ENCODE measurements at regions not wholly inside any gene's neighbourhood (a gene's known extent, or its start where the extent isn't known, plus 50 kb on each side); places are given as distances from the start of the nearest gene placed in this dataset.
"Not testable (repeated sequence)": the region's sequence is repeated elsewhere in the genome, so short reads cannot be mapped to it uniquely, and the experiment has no call there.

DNA sequence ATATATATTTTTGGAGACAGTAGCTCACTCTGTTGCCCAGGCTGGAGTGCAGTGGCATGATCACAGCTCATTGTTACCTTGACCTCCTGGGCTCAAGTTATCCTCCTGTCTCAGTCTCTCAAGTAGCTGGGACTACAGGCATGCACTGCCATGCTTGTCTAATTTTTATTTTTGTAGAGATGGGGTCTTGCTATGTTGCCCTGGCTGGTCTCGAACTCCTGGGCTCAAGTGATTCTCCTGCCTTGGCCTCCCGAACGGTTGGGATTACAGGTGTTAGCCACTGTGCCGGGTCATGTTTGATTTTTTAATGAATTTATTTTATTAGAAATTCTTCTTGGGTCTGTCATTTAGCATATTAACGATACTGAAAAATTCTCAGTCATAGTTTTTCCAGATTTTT lies 70.5 kb downstream of the TMEM270 start:
- no peaks in the 10 kb centered on the region for H3K36me3 Mint-ChIP-seq (ENCODE audit: low read depth)
- peaks cover 9% of the 10 kb centered on the region for H3K9me3 Mint-ChIP-seq (ENCODE audit: low read depth)
- peaks cover 16% of the 10 kb centered on the region for H3K4me1 Mint-ChIP-seq (ENCODE audit: low read depth)
- DNase-seq (ENCODE audit: low spot score): no peak
- H3K27ac Mint-ChIP-seq (ENCODE audit: unreplicated experiment): no peak overlapping the region
- H3K27me3 Mint-ChIP-seq (ENCODE audit: low read depth): no peaks in the 10 kb centered on the region
- H3K4me3 Mint-ChIP-seq (ENCODE audit: unreplicated experiment): no peak overlapping the region
- TF ChIP-seq, protein P1, sequence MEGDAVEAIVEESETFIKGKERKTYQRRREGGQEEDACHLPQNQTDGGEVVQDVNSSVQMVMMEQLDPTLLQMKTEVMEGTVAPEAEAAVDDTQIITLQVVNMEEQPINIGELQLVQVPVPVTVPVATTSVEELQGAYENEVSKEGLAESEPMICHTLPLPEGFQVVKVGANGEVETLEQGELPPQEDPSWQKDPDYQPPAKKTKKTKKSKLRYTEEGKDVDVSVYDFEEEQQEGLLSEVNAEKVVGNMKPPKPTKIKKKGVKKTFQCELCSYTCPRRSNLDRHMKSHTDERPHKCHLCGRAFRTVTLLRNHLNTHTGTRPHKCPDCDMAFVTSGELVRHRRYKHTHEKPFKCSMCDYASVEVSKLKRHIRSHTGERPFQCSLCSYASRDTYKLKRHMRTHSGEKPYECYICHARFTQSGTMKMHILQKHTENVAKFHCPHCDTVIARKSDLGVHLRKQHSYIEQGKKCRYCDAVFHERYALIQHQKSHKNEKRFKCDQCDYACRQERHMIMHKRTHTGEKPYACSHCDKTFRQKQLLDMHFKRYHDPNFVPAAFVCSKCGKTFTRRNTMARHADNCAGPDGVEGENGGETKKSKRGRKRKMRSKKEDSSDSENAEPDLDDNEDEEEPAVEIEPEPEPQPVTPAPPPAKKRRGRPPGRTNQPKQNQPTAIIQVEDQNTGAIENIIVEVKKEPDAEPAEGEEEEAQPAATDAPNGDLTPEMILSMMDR (IDR thresholded peaks at IDR 0.05): no peak

DNA sequence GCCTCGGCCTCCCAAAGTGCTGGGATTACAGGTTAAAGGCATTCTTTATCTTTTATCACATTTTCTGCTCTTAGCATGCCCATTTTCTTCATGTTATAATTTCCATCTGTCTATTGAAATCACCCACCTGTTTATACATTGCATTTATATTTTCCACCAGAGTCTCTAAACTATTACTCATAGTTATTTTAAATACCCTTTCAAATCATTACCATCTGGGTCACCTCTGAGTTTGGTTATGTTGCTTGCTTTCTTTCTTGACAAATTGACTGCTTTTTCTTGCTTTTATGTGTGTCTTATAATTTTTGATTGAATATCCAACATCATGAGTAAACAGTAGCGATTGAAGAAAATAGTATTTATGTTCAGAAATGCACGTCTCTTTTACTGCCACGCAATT lies 71.4 kb downstream of the TMEM270 start:
- no peak overlapping the region for H3K27ac Mint-ChIP-seq (ENCODE audit: unreplicated experiment)
- no peak for DNase-seq (ENCODE audit: low spot score)
- TF ChIP-seq, protein P1 (IDR thresholded peaks at IDR 0.05): no peak
- peaks cover 6% of the 10 kb centered on the region for H3K9me3 Mint-ChIP-seq (ENCODE audit: low read depth)
- H3K4me3 Mint-ChIP-seq (ENCODE audit: unreplicated experiment): no peak overlapping the region
- H3K4me1 Mint-ChIP-seq (ENCODE audit: low read depth): peaks cover 12% of the 10 kb centered on the region
- H3K36me3 Mint-ChIP-seq (ENCODE audit: low read depth): no peaks in the 10 kb centered on the region
- no peaks in the 10 kb centered on the region for H3K27me3 Mint-ChIP-seq (ENCODE audit: low read depth)

DNA sequence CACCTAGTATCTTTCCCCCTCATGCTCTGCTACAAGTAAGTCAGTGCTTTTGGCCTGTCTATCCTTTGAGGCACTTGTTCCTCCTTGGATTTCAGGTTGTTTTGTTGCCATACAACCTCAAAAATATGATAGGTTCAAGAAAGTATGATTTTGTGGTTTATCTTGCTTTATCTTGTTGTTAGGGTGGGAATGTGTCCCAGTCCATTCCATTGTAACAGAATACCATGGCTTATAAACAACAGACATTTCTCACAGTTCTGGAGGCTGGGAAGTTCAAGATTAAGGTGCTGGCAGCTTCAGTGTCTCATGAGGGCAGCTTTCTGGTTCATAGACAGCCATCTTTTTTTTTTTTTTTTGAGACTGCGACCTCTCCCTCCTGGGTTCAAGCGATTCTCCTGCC lies 72.1 kb downstream of the TMEM270 start:
- DNase-seq (ENCODE audit: low spot score): no peak
- H3K27me3 Mint-ChIP-seq (ENCODE audit: low read depth): no peaks in the 10 kb centered on the region
- TF ChIP-seq, protein P1 (IDR thresholded peaks at IDR 0.05): no peak
- no peak overlapping the region for H3K27ac Mint-ChIP-seq (ENCODE audit: unreplicated experiment)
- H3K4me1 Mint-ChIP-seq (ENCODE audit: low read depth): peaks cover 11% of the 10 kb centered on the region
- peaks cover 6% of the 10 kb centered on the region for H3K9me3 Mint-ChIP-seq (ENCODE audit: low read depth)
- no peak overlapping the region for H3K4me3 Mint-ChIP-seq (ENCODE audit: unreplicated experiment)
- H3K36me3 Mint-ChIP-seq (ENCODE audit: low read depth): no peaks in the 10 kb centered on the region

GRCh38 chr7:73936967-73937366 lies 76.0 kb downstream of the TMEM270 start:
- Mint-ChIP-seq H3K4me3 (ENCODE audit: unreplicated experiment) (no peak overlapping the region), H3K27me3 (ENCODE audit: low read depth) (no peaks in the 10 kb centered on the region), H3K27ac (ENCODE audit: unreplicated experiment) (peak overlapping the region; percentile 6), H3K4me1 (ENCODE audit: low read depth) (peaks cover 7% of the 10 kb centered on the region), H3K9me3 (ENCODE audit: low read depth) (peaks cover 24% of the 10 kb centered on the region), H3K36me3 (ENCODE audit: low read depth) (peaks cover 9% of the 10 kb centered on the region)
- DNase-seq (ENCODE audit: low spot score): no peak
- TF ChIP-seq, protein P1 (IDR thresholded peaks at IDR 0.05): no peak

DNA sequence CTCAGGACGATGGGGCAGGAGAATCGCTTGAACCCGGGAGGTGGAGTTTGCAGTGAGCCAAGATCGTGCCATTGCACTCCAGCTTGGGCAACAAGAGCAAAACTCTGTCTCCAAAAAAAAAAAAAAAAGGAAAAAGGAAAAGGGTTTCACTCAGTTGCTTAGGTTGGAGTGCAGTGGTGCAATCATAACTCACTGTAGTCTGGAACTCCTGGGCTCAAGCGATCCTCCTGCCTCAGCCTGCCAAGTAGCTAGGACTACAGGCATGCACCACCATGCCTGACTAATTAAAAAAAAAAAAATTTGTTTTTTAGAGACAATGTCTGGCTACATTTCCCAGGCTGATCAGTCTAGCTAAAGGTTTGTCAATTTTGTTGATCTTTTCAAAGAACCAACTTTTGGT lies 76.7 kb downstream of the TMEM270 start:
- not testable (repeated sequence) for H3K36me3 Mint-ChIP-seq (ENCODE audit: low read depth); DNase-seq (ENCODE audit: low spot score); H3K4me3 Mint-ChIP-seq (ENCODE audit: unreplicated experiment); H3K27me3 Mint-ChIP-seq (ENCODE audit: low read depth); H3K27ac Mint-ChIP-seq (ENCODE audit: unreplicated experiment); H3K4me1 Mint-ChIP-seq (ENCODE audit: low read depth)
- peaks cover 19% of the 10 kb centered on the region for H3K9me3 Mint-ChIP-seq (ENCODE audit: low read depth)

- TF ChIP-seq, protein P1 (IDR thresholded peaks at IDR 0.05): no peak
- DNase-seq (ENCODE audit: low spot score): no peak
- Mint-ChIP-seq H3K27ac (ENCODE audit: unreplicated experiment) (no peak overlapping the region), H3K4me1 (ENCODE audit: low read depth) (no peaks in the 10 kb centered on the region), H3K27me3 (ENCODE audit: low read depth) (no peaks in the 10 kb centered on the region), H3K9me3 (ENCODE audit: low read depth) (peaks cover 18% of the 10 kb centered on the region), H3K4me3 (ENCODE audit: unreplicated experiment) (no peak overlapping the region), H3K36me3 (ENCODE audit: low read depth) (peaks cover 9% of the 10 kb centered on the region)
Observed at GRCh38 chr7:73939528-73939927, 78.6 kb downstream of the TMEM270 start.

All from chondrocyte (in vitro differentiated cells).